AG10803 (cell line): ENCODE measurements at regions not wholly inside any gene's neighbourhood (a gene's known extent, or its start where the extent isn't known, plus 50 kb on each side); places are given as distances from the start of the nearest gene placed in this dataset.
"Not testable (repeated sequence)": the region's sequence is repeated elsewhere in the genome, so short reads cannot be mapped to it uniquely, and the experiment has no call there.

Experiments used
- DNase-seq: peaks from one replicate; pipeline ENCODE4 v3.0.0; 2010; ENCODE audit warnings: low read depth
- H3K4me3 ChIP-seq: 2 replicates; pipeline ENCODE4 v1.5.1; 2011; ENCODE audit warnings: mild to moderate bottlenecking, low read length, control low read depth
- TF ChIP-seq, protein P1 (sequence below): conservative IDR thresholded peaks from 2 replicates; pipeline ENCODE4 v1.5.1; 2011; ENCODE audit warnings: mild to moderate bottlenecking, low read length, control low read depth, inconsistent platforms

DNA sequence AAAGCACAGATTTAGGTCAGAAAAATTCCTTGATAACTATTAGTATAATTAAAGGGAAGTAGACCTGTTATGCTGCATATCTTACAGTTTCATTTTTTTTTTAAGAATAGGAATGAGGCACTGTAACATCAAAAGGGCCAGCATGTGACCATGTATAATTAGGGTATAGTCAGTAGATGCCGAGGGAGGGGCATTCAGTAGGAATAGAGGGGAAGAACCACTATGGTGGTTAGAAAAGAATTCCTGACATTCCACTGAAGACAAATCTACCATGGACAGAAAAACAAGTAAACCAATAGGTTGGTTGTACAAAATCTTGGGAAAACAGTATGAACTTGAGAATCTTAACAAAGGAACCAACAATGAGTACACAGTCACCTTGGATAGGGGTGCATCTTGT lies 78.4 kb upstream of the CCDC179 start:
- no peak overlapping the region for H3K4me3 ChIP-seq
- no peak for DNase-seq
- TF ChIP-seq, protein P1, sequence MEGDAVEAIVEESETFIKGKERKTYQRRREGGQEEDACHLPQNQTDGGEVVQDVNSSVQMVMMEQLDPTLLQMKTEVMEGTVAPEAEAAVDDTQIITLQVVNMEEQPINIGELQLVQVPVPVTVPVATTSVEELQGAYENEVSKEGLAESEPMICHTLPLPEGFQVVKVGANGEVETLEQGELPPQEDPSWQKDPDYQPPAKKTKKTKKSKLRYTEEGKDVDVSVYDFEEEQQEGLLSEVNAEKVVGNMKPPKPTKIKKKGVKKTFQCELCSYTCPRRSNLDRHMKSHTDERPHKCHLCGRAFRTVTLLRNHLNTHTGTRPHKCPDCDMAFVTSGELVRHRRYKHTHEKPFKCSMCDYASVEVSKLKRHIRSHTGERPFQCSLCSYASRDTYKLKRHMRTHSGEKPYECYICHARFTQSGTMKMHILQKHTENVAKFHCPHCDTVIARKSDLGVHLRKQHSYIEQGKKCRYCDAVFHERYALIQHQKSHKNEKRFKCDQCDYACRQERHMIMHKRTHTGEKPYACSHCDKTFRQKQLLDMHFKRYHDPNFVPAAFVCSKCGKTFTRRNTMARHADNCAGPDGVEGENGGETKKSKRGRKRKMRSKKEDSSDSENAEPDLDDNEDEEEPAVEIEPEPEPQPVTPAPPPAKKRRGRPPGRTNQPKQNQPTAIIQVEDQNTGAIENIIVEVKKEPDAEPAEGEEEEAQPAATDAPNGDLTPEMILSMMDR, result no peak

DNA sequence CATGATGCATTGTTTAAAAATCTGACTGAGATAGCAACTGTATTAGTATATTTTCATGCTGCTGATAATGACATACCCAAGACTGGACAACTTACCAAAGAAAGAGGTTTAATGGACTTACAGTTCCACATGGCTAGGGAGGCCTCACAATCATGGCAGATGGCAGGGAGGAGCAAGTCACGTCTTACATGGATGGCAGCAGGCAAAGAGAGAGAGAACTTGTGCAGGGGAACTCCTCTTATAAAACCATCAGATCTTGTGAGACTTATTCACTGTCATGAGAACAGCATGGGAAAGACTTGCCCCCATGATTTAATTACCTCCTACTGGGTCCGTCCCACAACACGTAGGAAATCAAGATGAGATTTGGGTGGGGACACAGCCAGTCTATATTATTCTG lies 81.3 kb upstream of the CCDC179 start:
- not testable (repeated sequence) for H3K4me3 ChIP-seq, DNase-seq

DNA sequence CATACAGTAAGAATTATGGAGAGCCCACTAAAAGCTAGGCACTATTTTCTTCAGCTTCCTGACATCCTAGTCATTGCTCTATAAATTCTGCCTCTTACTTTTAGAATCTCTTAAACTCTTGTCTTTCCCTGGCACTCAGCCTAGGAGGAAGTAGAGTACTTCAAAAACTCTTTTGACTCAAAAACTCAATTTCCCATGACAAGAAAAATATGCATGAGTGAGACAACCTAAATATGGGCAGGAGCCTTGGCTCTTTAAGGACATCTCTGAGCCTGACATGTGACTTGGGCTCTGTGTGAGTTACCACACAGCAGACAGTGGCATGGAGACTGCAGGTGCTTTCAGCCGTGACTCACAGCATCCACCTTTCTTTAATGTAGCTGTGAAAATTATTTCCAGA lies 97.5 kb upstream of the CCDC179 start:
- no peak overlapping the region for H3K4me3 ChIP-seq
- DNase-seq, result no peak
- TF ChIP-seq, protein P1, result no peak

DNA sequence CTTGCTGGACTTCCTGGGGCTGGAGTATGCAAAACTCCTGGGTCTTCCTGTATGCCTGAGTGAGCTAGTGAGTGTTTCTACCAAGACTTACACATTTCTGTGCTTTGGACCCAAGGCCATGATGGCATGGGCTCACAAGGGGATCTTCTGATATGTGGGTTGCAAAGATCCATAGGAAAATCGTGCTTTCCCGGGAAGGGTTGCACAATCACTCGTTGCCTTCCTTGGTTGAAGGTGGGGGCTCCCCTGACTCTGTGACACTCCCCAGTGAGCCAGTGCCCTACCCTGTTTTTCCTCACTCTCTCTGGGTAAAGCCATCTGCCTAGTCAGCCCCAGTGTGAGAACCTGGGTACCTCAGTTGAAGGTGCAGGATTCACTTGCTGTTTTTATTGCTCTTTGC lies 114.0 kb upstream of the CCDC179 start:
- TF ChIP-seq, protein P1, result no peak
- no peak for DNase-seq

DNA sequence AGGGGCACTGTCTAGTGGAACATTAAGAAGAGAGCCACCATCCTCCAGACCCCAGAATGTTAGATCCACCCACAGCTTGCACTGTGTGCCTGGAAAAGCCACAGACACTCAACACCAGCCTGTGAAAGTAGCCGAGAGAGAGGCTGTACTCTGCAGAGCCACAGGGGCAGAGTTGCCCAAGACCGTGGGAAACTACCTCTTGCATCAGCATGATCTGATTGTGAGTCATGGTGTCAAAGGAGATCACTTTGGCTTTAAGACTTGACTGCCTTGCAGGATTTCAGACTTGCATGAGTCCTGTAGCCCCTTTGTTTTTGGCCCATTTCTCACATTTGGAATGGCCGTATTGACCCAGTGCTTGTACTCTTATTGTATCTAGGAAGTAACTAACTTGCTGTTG lies 115.9 kb upstream of the CCDC179 start:
- TF ChIP-seq, protein P1, result no peak
- DNase-seq, result peak; percentile 3
- no peak overlapping the region for H3K4me3 ChIP-seq

More for the DNA sequence above, 114.0 kb upstream of the CCDC179 start:
- no peak overlapping the region for H3K4me3 ChIP-seq

DNA sequence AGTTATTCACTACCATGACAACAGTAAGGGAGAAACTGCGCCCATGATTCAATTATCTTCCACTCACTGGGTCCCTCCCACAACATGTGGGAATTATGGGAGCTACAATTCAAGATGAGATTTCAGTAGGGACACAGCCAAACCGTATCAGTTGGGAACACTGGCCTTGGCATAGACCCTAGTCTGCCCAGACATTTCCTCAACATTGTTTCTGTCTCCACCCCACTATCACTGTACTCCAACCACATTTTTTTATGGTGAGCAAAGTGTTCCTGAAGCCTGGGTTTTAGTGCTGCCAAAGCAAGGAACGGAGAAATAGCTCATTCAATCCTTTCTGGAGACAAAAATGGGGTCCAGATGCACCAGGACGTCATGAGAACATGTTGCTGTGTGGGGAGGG lies 122.6 kb upstream of the CCDC179 start:
- DNase-seq, result no peak
- no peak overlapping the region for H3K4me3 ChIP-seq
- TF ChIP-seq, protein P1, result no peak

DNA sequence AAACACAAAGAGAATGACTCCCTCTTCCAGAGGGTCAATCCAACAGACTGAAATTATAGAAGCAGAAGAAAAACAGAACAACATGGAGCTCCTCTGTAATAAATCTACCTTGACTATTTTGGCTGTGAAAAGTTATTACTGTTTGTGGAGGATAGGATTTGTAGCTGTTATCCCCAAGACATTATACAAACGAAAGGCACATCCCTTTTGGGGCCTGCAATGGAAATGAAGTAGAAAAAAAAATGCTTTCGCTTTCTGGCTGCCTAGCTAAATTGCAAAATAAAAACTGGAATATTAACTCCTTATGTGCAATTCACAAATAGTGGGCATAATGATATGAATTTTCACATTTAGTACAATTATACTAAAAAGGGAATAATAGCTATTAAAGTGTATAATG lies 123.8 kb upstream of the CCDC179 start:
- DNase-seq, result no peak
- TF ChIP-seq, protein P1, result no peak
- H3K4me3 ChIP-seq, result no peak overlapping the region

DNA sequence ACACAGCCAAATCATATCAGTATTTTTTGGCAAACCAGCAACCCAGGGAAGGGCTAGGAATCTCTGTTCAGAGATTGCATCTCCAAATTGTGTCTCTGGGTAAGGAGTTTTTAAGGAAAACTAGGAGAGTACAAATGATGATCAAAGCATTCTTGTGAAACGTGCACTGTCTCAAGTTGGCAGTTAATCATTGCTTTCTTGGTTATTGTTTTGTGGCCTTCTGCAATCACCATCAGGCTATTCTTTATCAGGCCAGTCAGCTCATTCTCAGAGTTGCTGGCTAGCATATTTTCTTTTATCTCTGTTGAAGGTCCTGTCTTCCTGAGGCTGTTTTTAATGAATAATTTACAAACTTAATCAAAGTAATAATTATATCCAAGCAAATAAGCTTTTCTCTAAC lies 129.1 kb upstream of the CCDC179 start:
- no peak overlapping the region for H3K4me3 ChIP-seq
- DNase-seq, result no peak
- TF ChIP-seq, protein P1, result no peak
